ENCODE measurements at regions not wholly inside any gene's neighbourhood (a gene's known extent, or its start where the extent isn't known, plus 50 kb on each side); places are given as distances from the start of the nearest gene placed in this dataset.

GRCh38 chr2:128540670-128541069 lies 222.0 kb upstream of the HS6ST1 start:
- TF ChIP-seq, protein P1, sequence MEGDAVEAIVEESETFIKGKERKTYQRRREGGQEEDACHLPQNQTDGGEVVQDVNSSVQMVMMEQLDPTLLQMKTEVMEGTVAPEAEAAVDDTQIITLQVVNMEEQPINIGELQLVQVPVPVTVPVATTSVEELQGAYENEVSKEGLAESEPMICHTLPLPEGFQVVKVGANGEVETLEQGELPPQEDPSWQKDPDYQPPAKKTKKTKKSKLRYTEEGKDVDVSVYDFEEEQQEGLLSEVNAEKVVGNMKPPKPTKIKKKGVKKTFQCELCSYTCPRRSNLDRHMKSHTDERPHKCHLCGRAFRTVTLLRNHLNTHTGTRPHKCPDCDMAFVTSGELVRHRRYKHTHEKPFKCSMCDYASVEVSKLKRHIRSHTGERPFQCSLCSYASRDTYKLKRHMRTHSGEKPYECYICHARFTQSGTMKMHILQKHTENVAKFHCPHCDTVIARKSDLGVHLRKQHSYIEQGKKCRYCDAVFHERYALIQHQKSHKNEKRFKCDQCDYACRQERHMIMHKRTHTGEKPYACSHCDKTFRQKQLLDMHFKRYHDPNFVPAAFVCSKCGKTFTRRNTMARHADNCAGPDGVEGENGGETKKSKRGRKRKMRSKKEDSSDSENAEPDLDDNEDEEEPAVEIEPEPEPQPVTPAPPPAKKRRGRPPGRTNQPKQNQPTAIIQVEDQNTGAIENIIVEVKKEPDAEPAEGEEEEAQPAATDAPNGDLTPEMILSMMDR (IDR thresholded peaks at IDR 0.05; ENCODE audit: low read depth, low read length, poor library complexity, severe bottlenecking): no peak
- no peak for TF ChIP-seq EZH2phosphoT487 (IDR thresholded peaks at IDR 0.05; ENCODE audit: borderline replicate concordance, low read length)

Data from DOHH2 (cell line).